ENCODE measurements at regions not wholly inside any gene's neighbourhood (a gene's known extent, or its start where the extent isn't known, plus 50 kb on each side); places are given as distances from the start of the nearest gene placed in this dataset.

DNA sequence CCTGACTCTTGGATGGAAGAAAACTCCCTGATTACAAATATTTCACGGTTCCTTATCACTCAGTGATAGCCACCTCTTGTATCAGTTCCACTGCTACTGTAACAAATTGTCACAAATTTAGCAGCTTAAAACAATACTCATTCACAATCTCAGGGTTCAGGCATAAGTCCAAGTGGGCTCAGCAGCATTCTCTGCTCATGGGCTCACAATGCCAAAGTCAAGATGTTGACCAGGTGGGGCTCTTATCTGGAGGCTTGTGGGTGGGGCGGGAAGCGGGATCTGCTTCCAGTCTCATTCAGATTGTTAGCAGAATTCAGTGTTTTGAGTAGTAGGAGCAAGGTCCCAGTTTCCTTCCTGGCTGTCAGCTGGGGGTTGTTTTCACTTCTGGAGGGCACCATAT lies 137.3 kb upstream of the FAM78B start:
- intact Hi-C loops (cut with micrococcal nuclease) (no loop called here), dilution Hi-C loops (cut with MboI; ENCODE audit: extremely low pct_ligation_motif_present, low sequenced_read_pairs) (no loop called here)
- H3K79me2 ChIP-seq (ENCODE audit: control insufficient read depth, insufficient read depth, low read length) = no peaks in the 10 kb centered on the region
- ChIA-PET POLR2A (interaction anchor here (0.6 kb wide), 1 partner anchor 42 kb away, joined by 4 read pairs; no protein-coding TSS in a partner anchor), CTCF (no interaction called here)
- no peak for TF ChIP-seq POLR2A (IDR thresholded peaks at IDR 0.05; ENCODE audit: low read depth, low read length)
- no peak for TF ChIP-seq POLR2AphosphoS5 (IDR thresholded peaks at IDR 0.05; ENCODE audit: insufficient read depth, low read depth, low read length)
- TF ChIP-seq EZH2 (IDR thresholded peaks at IDR 0.05; ENCODE audit: borderline replicate concordance, low read depth, low read length, severe bottlenecking) = no peak
- TF ChIP-seq GATA2 (IDR thresholded peaks at IDR 0.05; ENCODE audit: insufficient read depth, insufficient read length, low read depth, low read length) = no peak
- TF ChIP-seq JUN (IDR thresholded peaks at IDR 0.05; ENCODE audit: borderline replicate concordance, insufficient read depth, insufficient read length, low read depth) = no peak
- no peak for TF ChIP-seq MYC (IDR thresholded peaks at IDR 0.05; ENCODE audit: low read depth, low read length)
- no peak for TF ChIP-seq FOS (IDR thresholded peaks at IDR 0.05; ENCODE audit: borderline replicate concordance, insufficient read depth, low read length)
- TF ChIP-seq, protein P1, sequence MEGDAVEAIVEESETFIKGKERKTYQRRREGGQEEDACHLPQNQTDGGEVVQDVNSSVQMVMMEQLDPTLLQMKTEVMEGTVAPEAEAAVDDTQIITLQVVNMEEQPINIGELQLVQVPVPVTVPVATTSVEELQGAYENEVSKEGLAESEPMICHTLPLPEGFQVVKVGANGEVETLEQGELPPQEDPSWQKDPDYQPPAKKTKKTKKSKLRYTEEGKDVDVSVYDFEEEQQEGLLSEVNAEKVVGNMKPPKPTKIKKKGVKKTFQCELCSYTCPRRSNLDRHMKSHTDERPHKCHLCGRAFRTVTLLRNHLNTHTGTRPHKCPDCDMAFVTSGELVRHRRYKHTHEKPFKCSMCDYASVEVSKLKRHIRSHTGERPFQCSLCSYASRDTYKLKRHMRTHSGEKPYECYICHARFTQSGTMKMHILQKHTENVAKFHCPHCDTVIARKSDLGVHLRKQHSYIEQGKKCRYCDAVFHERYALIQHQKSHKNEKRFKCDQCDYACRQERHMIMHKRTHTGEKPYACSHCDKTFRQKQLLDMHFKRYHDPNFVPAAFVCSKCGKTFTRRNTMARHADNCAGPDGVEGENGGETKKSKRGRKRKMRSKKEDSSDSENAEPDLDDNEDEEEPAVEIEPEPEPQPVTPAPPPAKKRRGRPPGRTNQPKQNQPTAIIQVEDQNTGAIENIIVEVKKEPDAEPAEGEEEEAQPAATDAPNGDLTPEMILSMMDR (IDR thresholded peaks at IDR 0.05; ENCODE audit: extremely low read depth in 1 of 2, insufficient read depth in 1 of 2, low read depth in 1 of 2, low read length in 2 of 2) = no peak
- TF ChIP-seq, protein P2, sequence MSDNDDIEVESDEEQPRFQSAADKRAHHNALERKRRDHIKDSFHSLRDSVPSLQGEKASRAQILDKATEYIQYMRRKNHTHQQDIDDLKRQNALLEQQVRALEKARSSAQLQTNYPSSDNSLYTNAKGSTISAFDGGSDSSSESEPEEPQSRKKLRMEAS (IDR thresholded peaks at IDR 0.05; ENCODE audit: insufficient read depth, insufficient read length) = no peak
- H3K4me3 ChIP-seq (replicated peaks in 1 of 3; ENCODE audit: insufficient read depth in 1 of 3, low read depth in 1 of 3, low read length in 3 of 3) = no peak overlapping the region
- no peaks in the 10 kb centered on the region for H4K20me1 ChIP-seq (replicated peaks; ENCODE audit: control insufficient read depth, extremely low read depth, insufficient read depth, low read length)
- no peaks in the 10 kb centered on the region for H3K27me3 ChIP-seq (ENCODE audit: control insufficient read depth in 2 of 2, insufficient read depth in 2 of 2, low read length in 2 of 2)
- no peaks in the 10 kb centered on the region for H3K4me1 ChIP-seq (ENCODE audit: control insufficient read depth, extremely low read depth, insufficient read depth, low read length)
- no peaks in the 10 kb centered on the region for H3K9me1 ChIP-seq (replicated peaks; ENCODE audit: control insufficient read depth, extremely low read depth, insufficient read depth, low read length)
- BruUV-seq (replicated peaks) = no TSS peak
- FAIRE-seq = no peak
- H3K36me3 ChIP-seq (ENCODE audit: control insufficient read depth in 2 of 2, extremely low read depth in 1 of 2, insufficient read depth in 2 of 2, low read length in 2 of 2) = no peaks in the 10 kb centered on the region
- DNase-seq (ENCODE audit: low read depth, low spot score) = no peak
- no peak overlapping the region for H2AFZ ChIP-seq (ENCODE audit: low read depth, low read length)
- H3K27ac ChIP-seq (ENCODE audit: insufficient read depth, low read depth, low read length) = no peak overlapping the region
- no peaks in the 10 kb centered on the region for H3K9me3 ChIP-seq (replicated peaks; ENCODE audit: control insufficient read depth, insufficient read depth, low read length)
- no peak overlapping the region for H3K4me2 ChIP-seq (ENCODE audit: insufficient read depth, low read length)
- no peak overlapping the region for H3K9ac ChIP-seq (replicated peaks; ENCODE audit: extremely low read depth, insufficient read depth, low read length)

All from endothelial cell of umbilical vein (primary cell).